ENCODE measurements at regions not wholly inside any gene's neighbourhood (a gene's known extent, or its start where the extent isn't known, plus 50 kb on each side); places are given as distances from the start of the nearest gene placed in this dataset.

DNA sequence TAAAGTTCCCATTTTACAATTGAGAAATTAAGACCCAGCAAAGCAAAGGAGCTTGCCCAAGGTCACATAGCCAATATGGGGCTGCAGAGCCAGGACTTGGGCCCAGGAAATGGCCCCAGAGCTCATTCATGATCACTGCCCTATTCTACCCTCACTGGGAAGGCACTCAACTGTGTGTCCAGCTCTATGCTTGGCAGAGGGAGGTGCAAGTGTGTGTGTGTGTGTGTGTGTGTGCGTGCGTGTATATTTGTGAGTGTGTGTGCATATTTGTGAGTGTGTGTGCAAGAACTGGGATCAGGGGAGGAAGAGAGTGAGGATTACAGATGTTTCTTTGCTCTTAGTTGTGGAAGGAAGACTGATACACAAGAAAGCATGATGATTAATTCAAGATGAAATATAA lies 151.2 kb upstream of the CRY1 start:
- H3K36me3 ChIP-seq (replicated peaks; ENCODE audit: insufficient read depth, low read depth) = no peaks in the 10 kb centered on the region
- no peak overlapping the region for H3K4me3 ChIP-seq
- no peaks in the 10 kb centered on the region for H3K27me3 ChIP-seq
- no peaks in the 10 kb centered on the region for H3K79me2 ChIP-seq
- no peaks in the 10 kb centered on the region for H4K20me1 ChIP-seq (ENCODE audit: insufficient read depth, poor library complexity, severe bottlenecking)
- no peak for DNase-seq (ENCODE audit: low spot score)
- no peak overlapping the region for H3K4me2 ChIP-seq
- TF ChIP-seq EZH2phosphoT487 (IDR thresholded peaks at IDR 0.05; ENCODE audit: low read depth, severe bottlenecking, unreplicated experiment) = no peak
- no peak for TF ChIP-seq CTCF (IDR thresholded peaks at IDR 0.05; ENCODE audit: poor library complexity)
- TF ChIP-seq EZH2 (IDR thresholded peaks at IDR 0.05; ENCODE audit: borderline replicate concordance) = no peak
- 96% methylated on average over 2 of the region's 2 CpGs for WGBS (ENCODE audit: low lambda C conversion rate, missing lambda C conversion rate)
- H3K4me1 ChIP-seq (ENCODE audit: insufficient read depth) = no peaks in the 10 kb centered on the region
- H2AFZ ChIP-seq = no peak overlapping the region
- no peaks in the 10 kb centered on the region for H3K9me2 ChIP-seq (replicated peaks; ENCODE audit: insufficient read depth)
- H3K9me3 ChIP-seq (ENCODE audit: low read depth) = no peaks in the 10 kb centered on the region
- H3K27ac ChIP-seq = no peak overlapping the region

DNA sequence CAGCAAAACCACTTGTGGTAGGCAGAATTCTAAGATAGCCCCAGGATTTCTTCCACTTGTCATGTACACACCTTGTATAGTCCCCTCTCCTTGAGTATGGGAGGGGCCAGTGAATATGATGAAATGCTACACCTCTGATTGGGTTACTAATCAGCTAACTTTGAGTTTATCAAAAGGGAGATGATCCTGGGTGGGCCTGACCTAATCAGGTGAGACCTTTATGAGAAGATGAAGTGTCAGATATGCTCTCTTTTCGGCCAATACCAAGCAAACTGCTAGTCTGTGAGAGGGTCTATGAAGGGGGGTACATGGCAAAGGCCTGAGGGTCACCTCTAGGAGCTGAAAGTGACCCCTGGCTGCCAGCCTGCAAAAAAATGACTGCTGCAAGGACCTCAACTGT lies 154.3 kb upstream of the CRY1 start:
- no peaks in the 10 kb centered on the region for H3K9me3 ChIP-seq (ENCODE audit: low read depth)
- no peak for DNase-seq (ENCODE audit: low spot score)
- no peak overlapping the region for H3K4me2 ChIP-seq
- H3K27me3 ChIP-seq = no peaks in the 10 kb centered on the region
- TF ChIP-seq EZH2phosphoT487 (IDR thresholded peaks at IDR 0.05; ENCODE audit: low read depth, severe bottlenecking, unreplicated experiment) (no peak), EZH2 (IDR thresholded peaks at IDR 0.05; ENCODE audit: borderline replicate concordance) (no peak), CTCF (IDR thresholded peaks at IDR 0.05; ENCODE audit: poor library complexity) (no peak)
- no peaks in the 10 kb centered on the region for H3K4me1 ChIP-seq (ENCODE audit: insufficient read depth)
- 59% methylated on average over 1 of the region's 1 CpG for WGBS (ENCODE audit: low lambda C conversion rate, missing lambda C conversion rate)
- no peaks in the 10 kb centered on the region for H3K79me2 ChIP-seq
- no peak overlapping the region for H3K4me3 ChIP-seq
- no peaks in the 10 kb centered on the region for H3K9me2 ChIP-seq (replicated peaks; ENCODE audit: insufficient read depth)
- H3K27ac ChIP-seq = no peak overlapping the region
- H3K36me3 ChIP-seq (replicated peaks; ENCODE audit: insufficient read depth, low read depth) = no peaks in the 10 kb centered on the region
- no peak overlapping the region for H2AFZ ChIP-seq
- no peaks in the 10 kb centered on the region for H4K20me1 ChIP-seq (ENCODE audit: insufficient read depth, poor library complexity, severe bottlenecking)

GRCh38 chr12:107248187-107248586 lies 154.8 kb upstream of the CRY1 start:
- DNase-seq (ENCODE audit: low spot score) = no peak
- H3K9me2 ChIP-seq (replicated peaks; ENCODE audit: insufficient read depth) = no peaks in the 10 kb centered on the region
- H4K20me1 ChIP-seq (ENCODE audit: insufficient read depth, poor library complexity, severe bottlenecking) = no peaks in the 10 kb centered on the region
- no peaks in the 10 kb centered on the region for H3K9me3 ChIP-seq (ENCODE audit: low read depth)
- no peaks in the 10 kb centered on the region for H3K79me2 ChIP-seq
- no peak overlapping the region for H3K27ac ChIP-seq
- no peak overlapping the region for H3K4me2 ChIP-seq
- no peaks in the 10 kb centered on the region for H3K4me1 ChIP-seq (ENCODE audit: insufficient read depth)
- H3K36me3 ChIP-seq (replicated peaks; ENCODE audit: insufficient read depth, low read depth) = no peaks in the 10 kb centered on the region
- no peaks in the 10 kb centered on the region for H3K27me3 ChIP-seq
- TF ChIP-seq EZH2phosphoT487 (IDR thresholded peaks at IDR 0.05; ENCODE audit: low read depth, severe bottlenecking, unreplicated experiment) (no peak), CTCF (IDR thresholded peaks at IDR 0.05; ENCODE audit: poor library complexity) (no peak), EZH2 (IDR thresholded peaks at IDR 0.05; ENCODE audit: borderline replicate concordance) (no peak)
- H3K4me3 ChIP-seq = no peak overlapping the region
- no peak overlapping the region for H2AFZ ChIP-seq

- Histone ChIP-seq H3K9me2 (replicated peaks; ENCODE audit: insufficient read depth) (no peaks in the 10 kb centered on the region), H2AFZ (no peak overlapping the region), H3K79me2 (no peaks in the 10 kb centered on the region), H4K20me1 (ENCODE audit: insufficient read depth, poor library complexity, severe bottlenecking) (no peaks in the 10 kb centered on the region), H3K36me3 (replicated peaks; ENCODE audit: insufficient read depth, low read depth) (no peaks in the 10 kb centered on the region), H3K9me3 (ENCODE audit: low read depth) (no peaks in the 10 kb centered on the region), H3K4me2 (no peak overlapping the region), H3K4me1 (ENCODE audit: insufficient read depth) (no peaks in the 10 kb centered on the region), H3K4me3 (no peak overlapping the region), H3K27ac (no peak overlapping the region), H3K27me3 (no peaks in the 10 kb centered on the region)
- TF ChIP-seq EZH2 (IDR thresholded peaks at IDR 0.05; ENCODE audit: borderline replicate concordance) = no peak
- TF ChIP-seq CTCF (IDR thresholded peaks at IDR 0.05; ENCODE audit: poor library complexity) = no peak
- TF ChIP-seq EZH2phosphoT487 (IDR thresholded peaks at IDR 0.05; ENCODE audit: low read depth, severe bottlenecking, unreplicated experiment) = no peak
- DNase-seq (ENCODE audit: low spot score) = no peak
- WGBS (ENCODE audit: low lambda C conversion rate, missing lambda C conversion rate) = 90% methylated on average over 6 of the region's 6 CpGs
Measured at GRCh38 chr12:107251288-107251687, 157.9 kb upstream of the CRY1 start.
